LNCAP (cell line): ENCODE measurements at regions not wholly inside any gene's neighbourhood (a gene's known extent, or its start where the extent isn't known, plus 50 kb on each side); places are given as distances from the start of the nearest gene placed in this dataset.

Experiments used
- TF ChIP-seq, protein P1 (sequence below): fragments of 450-650 bp; IDR thresholded peaks from 2 replicates; pipeline ENCODE4 v1.5.1; 2017; ENCODE audit warnings: mild to moderate bottlenecking

- TF ChIP-seq, protein P1, sequence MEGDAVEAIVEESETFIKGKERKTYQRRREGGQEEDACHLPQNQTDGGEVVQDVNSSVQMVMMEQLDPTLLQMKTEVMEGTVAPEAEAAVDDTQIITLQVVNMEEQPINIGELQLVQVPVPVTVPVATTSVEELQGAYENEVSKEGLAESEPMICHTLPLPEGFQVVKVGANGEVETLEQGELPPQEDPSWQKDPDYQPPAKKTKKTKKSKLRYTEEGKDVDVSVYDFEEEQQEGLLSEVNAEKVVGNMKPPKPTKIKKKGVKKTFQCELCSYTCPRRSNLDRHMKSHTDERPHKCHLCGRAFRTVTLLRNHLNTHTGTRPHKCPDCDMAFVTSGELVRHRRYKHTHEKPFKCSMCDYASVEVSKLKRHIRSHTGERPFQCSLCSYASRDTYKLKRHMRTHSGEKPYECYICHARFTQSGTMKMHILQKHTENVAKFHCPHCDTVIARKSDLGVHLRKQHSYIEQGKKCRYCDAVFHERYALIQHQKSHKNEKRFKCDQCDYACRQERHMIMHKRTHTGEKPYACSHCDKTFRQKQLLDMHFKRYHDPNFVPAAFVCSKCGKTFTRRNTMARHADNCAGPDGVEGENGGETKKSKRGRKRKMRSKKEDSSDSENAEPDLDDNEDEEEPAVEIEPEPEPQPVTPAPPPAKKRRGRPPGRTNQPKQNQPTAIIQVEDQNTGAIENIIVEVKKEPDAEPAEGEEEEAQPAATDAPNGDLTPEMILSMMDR: no peak
These were observed 91.2 kb upstream of the XAGE2 start for GRCh38 chrX:52277666-52278065.

- TF ChIP-seq, protein P1: no peak
These were observed 88.0 kb upstream of the XAGE2 start for GRCh38 chrX:52280812-52281211.

DNA sequence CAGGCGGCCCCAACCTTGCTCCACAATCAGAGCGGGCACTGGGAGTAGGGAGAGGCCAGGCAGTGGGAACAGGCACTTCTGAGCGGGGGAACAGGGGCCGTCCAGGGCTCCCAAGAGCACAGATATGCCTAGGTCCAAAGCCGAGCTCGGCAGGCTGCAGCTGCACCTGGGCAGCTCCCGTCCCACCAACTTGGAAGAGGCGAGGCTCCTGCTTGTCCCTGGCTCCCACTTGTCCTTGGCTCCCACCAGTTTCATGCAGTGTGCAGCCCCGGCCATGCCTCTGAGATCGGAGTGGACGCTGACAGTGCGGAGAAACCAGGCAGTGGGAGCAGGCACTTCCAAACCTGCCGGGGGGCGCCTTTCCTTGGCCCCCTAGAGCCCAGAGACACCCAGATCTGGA, 84.0 kb upstream of the XAGE2 start:
- TF ChIP-seq, protein P1: no peak
